ENCODE measurements at regions not wholly inside any gene's neighbourhood (a gene's known extent, or its start where the extent isn't known, plus 50 kb on each side); places are given as distances from the start of the nearest gene placed in this dataset.
"Not testable (repeated sequence)": the region's sequence is repeated elsewhere in the genome, so short reads cannot be mapped to it uniquely, and the experiment has no call there.

DNA sequence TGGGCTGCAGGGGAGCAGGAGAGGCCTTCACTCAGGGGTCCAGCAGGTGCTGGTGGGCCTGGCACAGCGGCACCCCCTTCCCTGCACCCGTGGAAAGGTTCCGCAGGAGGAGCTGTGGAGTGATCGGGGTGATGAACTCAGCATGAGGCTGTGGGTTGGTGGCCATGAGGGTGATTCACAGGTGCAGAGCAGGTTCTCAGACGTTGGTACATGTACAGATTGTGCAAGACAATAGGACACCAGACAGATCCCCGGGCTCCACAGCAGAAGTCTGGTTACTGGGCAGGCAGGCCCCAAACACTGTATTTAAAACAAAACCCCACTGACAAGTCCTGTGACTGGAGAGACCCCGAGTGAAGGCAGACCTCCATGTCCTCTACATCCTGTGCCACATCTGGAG is 151.6 kb upstream of the CDH4 start:
- no peak for TF ChIP-seq CTCF (IDR thresholded peaks at IDR 0.05; ENCODE audit: low read depth, low read length)
- Histone ChIP-seq H3K9me3 (ENCODE audit: severe bottlenecking) (no peaks in the 10 kb centered on the region), H3K27me3 (ENCODE audit: insufficient read depth, low read depth, severe bottlenecking) (peaks cover 48% of the 10 kb centered on the region), H3K4me3 (ENCODE audit: low read depth, low read length) (no peak overlapping the region), H3K36me3 (no peaks in the 10 kb centered on the region), H3K27ac (no peak overlapping the region)
- no peak for DNase-seq

- H3K27me3 ChIP-seq (ENCODE audit: insufficient read depth, low read depth, severe bottlenecking), result peaks cover 55% of the 10 kb centered on the region
- not testable (repeated sequence) for DNase-seq, H3K27ac ChIP-seq
These were observed 150.7 kb upstream of the CDH4 start for GRCh38 chr20:61101321-61101720.

DNA sequence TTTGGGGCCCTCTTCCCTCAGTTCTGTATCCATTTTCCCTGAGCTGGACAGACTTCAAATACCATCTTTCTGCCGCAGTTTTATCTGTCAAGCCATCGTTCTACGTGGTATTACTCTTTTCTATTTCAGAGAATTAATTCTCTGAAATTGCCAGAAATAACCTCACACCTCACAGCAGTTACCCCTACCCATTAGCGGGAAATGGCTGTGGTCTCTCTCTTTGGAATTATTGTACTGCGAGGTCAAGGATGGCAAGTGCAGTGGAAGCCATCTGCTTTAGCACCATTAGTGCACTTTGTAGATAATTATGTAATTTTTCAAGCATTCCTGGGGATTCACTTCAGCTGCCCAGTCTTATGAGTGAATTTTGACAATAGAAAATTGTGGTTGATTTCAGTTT is 147.8 kb upstream of the CDH4 start:
- Histone ChIP-seq H3K27ac (no peak overlapping the region), H3K36me3 (no peaks in the 10 kb centered on the region), H3K27me3 (ENCODE audit: insufficient read depth, low read depth, severe bottlenecking) (peaks cover 66% of the 10 kb centered on the region), H3K4me3 (ENCODE audit: low read depth, low read length) (no peak overlapping the region), H3K9me3 (ENCODE audit: severe bottlenecking) (no peaks in the 10 kb centered on the region)
- no peak for TF ChIP-seq CTCF (IDR thresholded peaks at IDR 0.05; ENCODE audit: low read depth, low read length)
- no peak for DNase-seq

More at GRCh38 chr20:61101321-61101720, 150.7 kb upstream of the CDH4 start:
- H3K9me3 ChIP-seq (ENCODE audit: severe bottlenecking); H3K4me3 ChIP-seq (ENCODE audit: low read depth, low read length); H3K36me3 ChIP-seq: not testable (repeated sequence)

DNA sequence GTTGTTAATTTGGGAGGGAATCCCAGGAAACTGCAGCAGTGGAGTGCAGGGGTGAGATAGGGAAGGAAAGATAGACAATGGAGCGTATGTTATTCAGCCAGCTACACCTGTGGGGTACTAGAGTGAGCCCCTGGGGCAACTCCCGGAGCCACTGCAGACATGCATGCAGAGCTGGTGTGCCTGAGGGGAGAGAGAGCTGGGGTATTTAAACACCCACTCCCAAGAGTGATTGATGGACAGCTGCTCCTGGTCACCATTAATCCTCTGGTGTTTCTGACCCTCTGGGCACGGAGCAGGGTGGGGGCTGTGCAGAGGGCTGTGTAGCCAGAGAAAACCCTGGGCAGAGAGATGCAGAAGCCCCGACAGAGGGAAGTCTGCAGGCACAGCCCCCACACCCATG is 146.7 kb upstream of the CDH4 start:
- no peaks in the 10 kb centered on the region for H3K9me3 ChIP-seq (ENCODE audit: severe bottlenecking)
- DNase-seq, result no peak
- TF ChIP-seq CTCF (IDR thresholded peaks at IDR 0.05; ENCODE audit: low read depth, low read length), result no peak
- no peak overlapping the region for H3K4me3 ChIP-seq (ENCODE audit: low read depth, low read length)
- H3K36me3 ChIP-seq, result no peaks in the 10 kb centered on the region
- peaks cover 66% of the 10 kb centered on the region for H3K27me3 ChIP-seq (ENCODE audit: insufficient read depth, low read depth, severe bottlenecking)
- H3K27ac ChIP-seq, result no peak overlapping the region

DNA sequence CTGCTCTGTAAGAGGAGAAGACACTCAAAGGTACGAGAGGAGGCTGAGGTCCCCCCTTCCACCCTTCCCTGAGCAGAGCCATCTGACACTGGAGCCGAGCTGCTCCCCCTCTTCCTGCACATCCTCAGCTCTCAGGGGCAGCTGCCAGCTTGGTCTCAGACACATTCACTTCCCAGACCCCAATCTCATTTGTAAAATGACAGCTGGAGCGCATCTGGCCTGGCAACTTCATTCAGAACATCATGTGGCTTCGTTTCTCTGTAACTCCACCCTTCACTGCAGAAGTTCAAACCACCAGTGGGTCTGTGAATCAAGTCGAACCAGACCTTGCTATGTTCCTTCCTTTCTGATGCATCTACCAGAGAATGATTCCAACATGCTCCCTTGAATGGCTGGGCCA is 145.6 kb upstream of the CDH4 start:
- H3K9me3 ChIP-seq (ENCODE audit: severe bottlenecking), result no peaks in the 10 kb centered on the region
- no peak for TF ChIP-seq CTCF (IDR thresholded peaks at IDR 0.05; ENCODE audit: low read depth, low read length)
- no peak for DNase-seq
- H3K27me3 ChIP-seq (ENCODE audit: insufficient read depth, low read depth, severe bottlenecking), result peaks cover 69% of the 10 kb centered on the region
- H3K27ac ChIP-seq, result no peak overlapping the region
- H3K4me3 ChIP-seq (ENCODE audit: low read depth, low read length), result no peak overlapping the region
- H3K36me3 ChIP-seq, result no peaks in the 10 kb centered on the region

GRCh38 chr20:61109221-61109805 is 142.7 kb upstream of the CDH4 start:
- H3K9me3 ChIP-seq (ENCODE audit: severe bottlenecking), result no peaks in the 10 kb centered on the region
- H3K4me3 ChIP-seq (ENCODE audit: low read depth, low read length), result no peak overlapping the region
- no peak for TF ChIP-seq CTCF (IDR thresholded peaks at IDR 0.05; ENCODE audit: low read depth, low read length)
- peaks cover 81% of the 10 kb centered on the region for H3K27me3 ChIP-seq (ENCODE audit: insufficient read depth, low read depth, severe bottlenecking)
- H3K36me3 ChIP-seq, result no peaks in the 10 kb centered on the region
- no peak overlapping the region for H3K27ac ChIP-seq
- no peak for DNase-seq

Data from WERI-Rb-1 (cell line).